Vagina (tissue), 2 donors: ENCODE measurements at regions not wholly inside any gene's neighbourhood (a gene's known extent, or its start where the extent isn't known, plus 50 kb on each side); places are given as distances from the start of the nearest gene placed in this dataset.

Experiments used
- DNase-seq, 2 donors: peaks; one replicate each; pipeline ENCODE4 v3.0.0-alpha.2; 2017; ENCODE audit errors: extremely low spot score in 2 of 2
- H3K27ac ChIP-seq: fragments of 200-600 bp; sonication (generic); one replicate; pipeline ENCODE4 v1.5.1; 2019
- H3K27me3 ChIP-seq: fragments of 200-600 bp; sonication (generic); one replicate; pipeline ENCODE4 v1.5.1; 2019
- H3K36me3 ChIP-seq, 2 donors: fragments of 200-600 bp; sonication (generic); one replicate each; pipeline ENCODE4 v1.5.1; 2017 to 2019
- H3K4me1 ChIP-seq: fragments of 200-600 bp; sonication (generic); one replicate; pipeline ENCODE4 v1.5.1; 2019
- H3K4me3 ChIP-seq, 2 donors: fragments of 200-600 bp; sonication (generic); 1 replicate in 1 of 2; 2 replicates in 1 of 2; pipeline ENCODE4 v1.5.1; 2016 to 2019
- H3K9me3 ChIP-seq: fragments of 200-600 bp; sonication (generic); one replicate; pipeline ENCODE4 v1.5.1; 2019
- CTCF ChIP-seq, 3 experiments: fragments of 450-650 bp in 2 of 3; fragments of 200-600 bp in 1 of 3; sonication (generic) in 1 of 3; IDR thresholded peaks; one replicate each; pipeline ENCODE4 v1.5.1; 2017 to 2019; ENCODE audit warnings: antibody characterized with exemption in 3 of 3, mild to moderate bottlenecking in 2 of 3, moderate library complexity in 2 of 3
- POLR2A ChIP-seq, 2 donors: fragments of 450-650 bp; IDR thresholded peaks; one replicate each; pipeline ENCODE4 v1.6.1; 2017; ENCODE audit warnings: antibody characterized with exemption in 2 of 2, mild to moderate bottlenecking in 2 of 2, moderate library complexity in 2 of 2
- POLR2AphosphoS5 ChIP-seq, 2 donors: sonication (generic); formaldehyde crosslinking; IDR thresholded peaks; one replicate each; pipeline ENCODE4 v1.9.0; 2017; ENCODE audit warnings: antibody characterized with exemption in 2 of 2, mild to moderate bottlenecking in 2 of 2, low read depth in 1 of 2; ENCODE audit not compliant: insufficient read depth in 1 of 2
- intact Hi-C: fragments of 100-400 bp; cut with DNase I; formaldehyde crosslinking; loops from one replicate; pipeline ENCODE4 v1.15.1; 2023

- no peaks in the 10 kb centered on the region for H3K36me3 ChIP-seq
- intact Hi-C loops: no loop called here
- H3K4me1 ChIP-seq: no peaks in the 10 kb centered on the region
- no peaks in the 10 kb centered on the region for H3K27me3 ChIP-seq
- no peaks in the 10 kb centered on the region for H3K9me3 ChIP-seq
- no peak for DNase-seq
- no peak for TF ChIP-seq CTCF (IDR thresholded peaks at IDR 0.05)
- no peak for TF ChIP-seq POLR2A (IDR thresholded peaks at IDR 0.05)
- TF ChIP-seq POLR2AphosphoS5 (IDR thresholded peaks at IDR 0.05; ENCODE audit: insufficient read depth in 1 of 2, low read depth in 1 of 2): no peak
- no peak overlapping the region for H3K27ac ChIP-seq
- H3K4me3 ChIP-seq: no peak overlapping the region
Measured at GRCh38 chrX:36927712-36928111, 80.5 kb upstream of the FAM47C start.

- Histone ChIP-seq H3K36me3 (no peaks in the 10 kb centered on the region), H3K27ac (no peak overlapping the region), H3K9me3 (no peaks in the 10 kb centered on the region), H3K4me1 (no peaks in the 10 kb centered on the region), H3K4me3 (no peak overlapping the region), H3K27me3 (no peaks in the 10 kb centered on the region)
- intact Hi-C loops: no loop called here
- DNase-seq: no peak
- no peak for TF ChIP-seq POLR2A (IDR thresholded peaks at IDR 0.05)
- TF ChIP-seq POLR2AphosphoS5 (IDR thresholded peaks at IDR 0.05; ENCODE audit: insufficient read depth in 1 of 2, low read depth in 1 of 2): no peak
- TF ChIP-seq CTCF (IDR thresholded peaks at IDR 0.05): no peak
Measured at GRCh38 chrX:36930491-36930890, 77.7 kb upstream of the FAM47C start.

GRCh38 chrX:36947214-36947613 is 61.0 kb upstream of the FAM47C start:
- Histone ChIP-seq H3K4me3 (no peak overlapping the region), H3K36me3 (no peaks in the 10 kb centered on the region), H3K27ac (no peak overlapping the region), H3K4me1 (no peaks in the 10 kb centered on the region), H3K9me3 (no peaks in the 10 kb centered on the region), H3K27me3 (no peaks in the 10 kb centered on the region)
- no peak for DNase-seq
- intact Hi-C loops: no loop called here
- no peak for TF ChIP-seq POLR2AphosphoS5 (IDR thresholded peaks at IDR 0.05; ENCODE audit: insufficient read depth in 1 of 2, low read depth in 1 of 2)
- TF ChIP-seq CTCF (IDR thresholded peaks at IDR 0.05): no peak
- TF ChIP-seq POLR2A (IDR thresholded peaks at IDR 0.05): no peak

- Histone ChIP-seq H3K36me3 (no peaks in the 10 kb centered on the region), H3K4me1 (no peaks in the 10 kb centered on the region), H3K27me3 (no peaks in the 10 kb centered on the region), H3K27ac (no peak overlapping the region), H3K4me3 (no peak overlapping the region), H3K9me3 (no peaks in the 10 kb centered on the region)
- intact Hi-C loops: no loop called here
- TF ChIP-seq CTCF (IDR thresholded peaks at IDR 0.05) (no peak), POLR2A (IDR thresholded peaks at IDR 0.05) (no peak), POLR2AphosphoS5 (IDR thresholded peaks at IDR 0.05; ENCODE audit: insufficient read depth in 1 of 2, low read depth in 1 of 2) (no peak)
- no peak for DNase-seq
Measured at GRCh38 chrX:36950495-36951253, 57.5 kb upstream of the FAM47C start.
